Liver (tissue), 8 donors: ENCODE measurements at regions not wholly inside any gene's neighbourhood (a gene's known extent, or its start where the extent isn't known, plus 50 kb on each side); places are given as distances from the start of the nearest gene placed in this dataset.

Experiments used
- DNase-seq: peaks from one replicate; pipeline ENCODE4 v3.0.0-alpha.2; 2017; ENCODE audit warnings: low spot score
- H3K27ac ChIP-seq, 2 donors: one replicate each; pipeline ENCODE4 v1.7.0; 2013; ENCODE audit warnings: inconsistent platforms in 2 of 2, low read length in 2 of 2, control low read depth in 1 of 2, low read depth in 1 of 2, mild to moderate bottlenecking in 1 of 2
- H3K27me3 ChIP-seq, 4 donors: one replicate each; pipeline versions ENCODE4 v1.6.1 to v1.7.0; 2013; ENCODE audit warnings: low read length in 3 of 4, inconsistent platforms in 1 of 4, mild to moderate bottlenecking in 1 of 4, moderate library complexity in 1 of 4; ENCODE audit not compliant: control insufficient read depth in 4 of 4, insufficient read depth in 4 of 4
- H3K36me3 ChIP-seq, 4 donors: one replicate each; pipeline versions ENCODE4 v1.6.1 to v1.7.0; 2013; ENCODE audit warnings: low read length in 3 of 4, mild to moderate bottlenecking in 3 of 4, low read depth in 1 of 4, moderate library complexity in 1 of 4; ENCODE audit not compliant: control insufficient read depth in 4 of 4, insufficient read depth in 3 of 4
- H3K4me1 ChIP-seq, 4 donors: one replicate each; pipeline versions ENCODE4 v1.6.1 to v1.7.0; 2013; ENCODE audit warnings: low read length in 3 of 4, mild to moderate bottlenecking in 3 of 4, moderate library complexity in 1 of 4; ENCODE audit not compliant: control insufficient read depth in 4 of 4, insufficient read depth in 4 of 4
- H3K4me3 ChIP-seq, 3 donors: one replicate each; pipeline versions ENCODE4 v1.6.1 to v1.7.0; 2013; ENCODE audit warnings: low read length in 3 of 3, control low read depth in 1 of 3, low read depth in 1 of 3, mild to moderate bottlenecking in 1 of 3
- H3K9ac ChIP-seq, 2 donors: one replicate each; pipeline ENCODE4 v1.7.0; 2013; ENCODE audit warnings: low read length in 2 of 2, mild to moderate bottlenecking in 2 of 2, moderate library complexity in 2 of 2, control low read depth in 1 of 2, low read depth in 1 of 2
- H3K9me3 ChIP-seq, 4 donors: one replicate each; pipeline versions ENCODE4 v1.6.1 to v1.7.0; 2013; ENCODE audit warnings: low read length in 3 of 4; ENCODE audit not compliant: control insufficient read depth in 4 of 4
- EGR1 ChIP-seq, 2 donors: IDR thresholded peaks; 2 replicates each; pipeline ENCODE4 v1.6.1; 2016 to 2018; ENCODE audit warnings: antibody characterized with exemption in 2 of 2, low read depth in 2 of 2
- FOXA1 ChIP-seq: IDR thresholded peaks from 2 replicates; pipeline ENCODE4 v1.6.1; 2016; ENCODE audit warnings: antibody characterized with exemption
- FOXA2 ChIP-seq: IDR thresholded peaks from 2 replicates; pipeline ENCODE4 v1.6.1; 2016; ENCODE audit warnings: antibody characterized with exemption
- GABPA ChIP-seq, 2 donors: IDR thresholded peaks in 1 of 2; conservative IDR thresholded peaks in 1 of 2; 2 replicates each; pipeline ENCODE4 v1.6.1; 2016; ENCODE audit warnings: antibody characterized with exemption in 2 of 2, mild to moderate bottlenecking in 1 of 2, moderate library complexity in 1 of 2
- HNF4A ChIP-seq, 2 donors: conservative IDR thresholded peaks; 2 replicates each; pipeline ENCODE4 v1.6.1; 2016; ENCODE audit warnings: antibody characterized with exemption in 2 of 2, mild to moderate bottlenecking in 2 of 2
- HNF4G ChIP-seq: IDR thresholded peaks from 2 replicates; pipeline ENCODE4 v1.6.1; 2016; ENCODE audit warnings: antibody characterized with exemption
- JUND ChIP-seq, 2 donors: IDR thresholded peaks; 2 replicates each; pipeline ENCODE4 v1.6.1; 2016; ENCODE audit warnings: antibody characterized with exemption in 2 of 2
- NR2F2 ChIP-seq: IDR thresholded peaks from 2 replicates; pipeline ENCODE4 v1.6.1; 2016; ENCODE audit warnings: antibody characterized with exemption
- RAD21 ChIP-seq, 2 donors: IDR thresholded peaks; 2 replicates each; pipeline ENCODE4 v1.6.1; 2016; ENCODE audit warnings: antibody characterized with exemption in 2 of 2, mild to moderate bottlenecking in 2 of 2
- RXRA ChIP-seq, 2 donors: IDR thresholded peaks; 2 replicates each; pipeline ENCODE4 v1.6.1; 2017 to 2018; ENCODE audit warnings: antibody characterized with exemption in 2 of 2, mild to moderate bottlenecking in 1 of 2
- SP1 ChIP-seq: IDR thresholded peaks from 2 replicates; pipeline ENCODE4 v1.6.1; 2018; ENCODE audit warnings: antibody characterized with exemption, mild to moderate bottlenecking
- TAF1 ChIP-seq: conservative IDR thresholded peaks from 2 replicates; pipeline ENCODE4 v1.6.1; 2016; ENCODE audit warnings: antibody characterized with exemption, mild to moderate bottlenecking
- YY1 ChIP-seq: IDR thresholded peaks from 2 replicates; pipeline ENCODE4 v1.6.1; 2016; ENCODE audit warnings: antibody characterized with exemption, mild to moderate bottlenecking
- WGBS: extraction: QIAGEN DNeasy Blood & Tissue Kit; methylation state at CpG from one replicate; pipeline ENCODE4 v1.1.7; 2013; 5-methylcytosine and 5-hydroxymethylcytosine counted together
- TF ChIP-seq, protein P1 (sequence below): IDR thresholded peaks from 2 replicates; pipeline ENCODE4 v1.6.1; 2016; ENCODE audit warnings: antibody characterized with exemption
- TF ChIP-seq, protein P2 (sequence below): IDR thresholded peaks from 2 replicates; pipeline ENCODE4 v1.6.1; 2016; ENCODE audit warnings: antibody characterized with exemption
- TF ChIP-seq, protein P3 (sequence below): IDR thresholded peaks from 2 replicates; pipeline ENCODE4 v1.6.1; 2016; ENCODE audit warnings: antibody characterized with exemption
- TF ChIP-seq, protein P4 (sequence below): fragments of 150-350 bp; IDR thresholded peaks from 2 replicates; pipeline ENCODE4 v1.5.1; 2017; ENCODE audit warnings: improper control_type of control experiment, low read depth, low read length; ENCODE audit not compliant: missing input control
- TF ChIP-seq, protein P5 (sequence below): IDR thresholded peaks from 2 replicates; pipeline ENCODE4 v1.6.1; 2016; ENCODE audit warnings: antibody characterized with exemption, mild to moderate bottlenecking
- donor health status: healthy.
- donor health status: healthy.
- donor health status: healthy.
- donor health status: healthy.
- donor health status: healthy.

DNA sequence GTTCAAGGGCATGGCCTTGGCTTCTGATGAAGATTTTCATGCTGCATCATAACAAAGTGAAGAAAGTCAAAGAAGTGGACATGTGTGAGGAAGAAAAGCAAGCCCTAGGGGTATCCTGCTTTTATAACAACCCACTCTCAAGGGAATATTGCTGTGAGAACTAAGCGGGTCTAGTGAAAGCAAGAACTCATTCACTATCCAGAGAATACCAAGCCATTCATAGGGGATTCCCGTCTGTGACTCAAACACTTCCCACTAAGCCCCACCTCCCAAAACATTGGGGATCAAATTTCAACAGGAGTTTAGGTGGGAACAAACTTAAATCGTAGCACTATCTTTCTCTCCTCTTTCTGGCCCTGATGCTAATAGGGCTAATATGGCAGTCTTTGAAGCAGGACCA lies 98.5 kb upstream of the CTTNBP2NL start (continued):
- TF ChIP-seq, protein P1, sequence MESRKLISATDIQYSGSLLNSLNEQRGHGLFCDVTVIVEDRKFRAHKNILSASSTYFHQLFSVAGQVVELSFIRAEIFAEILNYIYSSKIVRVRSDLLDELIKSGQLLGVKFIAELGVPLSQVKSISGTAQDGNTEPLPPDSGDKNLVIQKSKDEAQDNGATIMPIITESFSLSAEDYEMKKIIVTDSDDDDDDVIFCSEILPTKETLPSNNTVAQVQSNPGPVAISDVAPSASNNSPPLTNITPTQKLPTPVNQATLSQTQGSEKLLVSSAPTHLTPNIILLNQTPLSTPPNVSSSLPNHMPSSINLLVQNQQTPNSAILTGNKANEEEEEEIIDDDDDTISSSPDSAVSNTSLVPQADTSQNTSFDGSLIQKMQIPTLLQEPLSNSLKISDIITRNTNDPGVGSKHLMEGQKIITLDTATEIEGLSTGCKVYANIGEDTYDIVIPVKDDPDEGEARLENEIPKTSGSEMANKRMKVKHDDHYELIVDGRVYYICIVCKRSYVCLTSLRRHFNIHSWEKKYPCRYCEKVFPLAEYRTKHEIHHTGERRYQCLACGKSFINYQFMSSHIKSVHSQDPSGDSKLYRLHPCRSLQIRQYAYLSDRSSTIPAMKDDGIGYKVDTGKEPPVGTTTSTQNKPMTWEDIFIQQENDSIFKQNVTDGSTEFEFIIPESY: no peak
- no peak for TF ChIP-seq GABPA (IDR thresholded peaks at IDR 0.05 in 1 of 2, conservative IDR thresholded peaks at IDR 0.05 in 1 of 2)
- TF ChIP-seq YY1: no peak
- TF ChIP-seq, protein P2, sequence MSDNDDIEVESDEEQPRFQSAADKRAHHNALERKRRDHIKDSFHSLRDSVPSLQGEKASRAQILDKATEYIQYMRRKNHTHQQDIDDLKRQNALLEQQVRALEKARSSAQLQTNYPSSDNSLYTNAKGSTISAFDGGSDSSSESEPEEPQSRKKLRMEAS: no peak
- TF ChIP-seq TAF1: no peak
- no peak for TF ChIP-seq NR2F2
- TF ChIP-seq, protein P3, sequence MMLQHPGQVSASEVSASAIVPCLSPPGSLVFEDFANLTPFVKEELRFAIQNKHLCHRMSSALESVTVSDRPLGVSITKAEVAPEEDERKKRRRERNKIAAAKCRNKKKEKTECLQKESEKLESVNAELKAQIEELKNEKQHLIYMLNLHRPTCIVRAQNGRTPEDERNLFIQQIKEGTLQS: no peak
- TF ChIP-seq FOXA1: no peak
- no peak for TF ChIP-seq SP1
- TF ChIP-seq HNF4G: no peak
- TF ChIP-seq RXRA (IDR thresholded peaks at IDR 0.05): no peak
- no peak for TF ChIP-seq EGR1 (IDR thresholded peaks at IDR 0.05; ENCODE audit: low read depth in 2 of 2)
- TF ChIP-seq FOXA2: no peak

DNA sequence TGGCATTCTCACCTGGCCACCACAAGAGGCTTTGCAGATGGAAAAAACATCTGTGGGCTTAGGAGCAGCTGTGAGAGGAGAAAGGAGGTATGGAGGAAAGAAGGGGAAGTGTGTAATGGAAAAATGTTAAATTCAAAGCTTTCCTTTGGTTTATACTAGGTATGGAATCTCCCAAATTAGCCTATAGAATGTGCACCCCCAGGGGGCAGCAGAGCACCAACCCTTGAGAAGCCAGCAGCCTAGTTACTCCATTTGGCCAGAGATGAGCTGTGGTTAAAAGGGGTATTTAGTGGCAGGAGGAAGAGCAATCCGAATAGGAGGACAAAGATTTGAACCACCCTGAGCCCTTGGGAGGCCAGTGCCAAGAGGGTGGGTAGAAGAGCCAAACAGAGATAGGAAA lies 97.5 kb upstream of the CTTNBP2NL start:
- Histone ChIP-seq H3K9me3 (no peaks in the 10 kb centered on the region), H3K4me1 (no peaks in the 10 kb centered on the region), H3K27me3 (peaks cover 0 to 3% (median 0%) of the 10 kb centered on the region in 4 donors), H3K36me3 (no peaks in the 10 kb centered on the region), H3K27ac (no peak overlapping the region), H3K4me3 (no peak overlapping the region), H3K9ac (no peak overlapping the region)
- TF ChIP-seq, protein P4, sequence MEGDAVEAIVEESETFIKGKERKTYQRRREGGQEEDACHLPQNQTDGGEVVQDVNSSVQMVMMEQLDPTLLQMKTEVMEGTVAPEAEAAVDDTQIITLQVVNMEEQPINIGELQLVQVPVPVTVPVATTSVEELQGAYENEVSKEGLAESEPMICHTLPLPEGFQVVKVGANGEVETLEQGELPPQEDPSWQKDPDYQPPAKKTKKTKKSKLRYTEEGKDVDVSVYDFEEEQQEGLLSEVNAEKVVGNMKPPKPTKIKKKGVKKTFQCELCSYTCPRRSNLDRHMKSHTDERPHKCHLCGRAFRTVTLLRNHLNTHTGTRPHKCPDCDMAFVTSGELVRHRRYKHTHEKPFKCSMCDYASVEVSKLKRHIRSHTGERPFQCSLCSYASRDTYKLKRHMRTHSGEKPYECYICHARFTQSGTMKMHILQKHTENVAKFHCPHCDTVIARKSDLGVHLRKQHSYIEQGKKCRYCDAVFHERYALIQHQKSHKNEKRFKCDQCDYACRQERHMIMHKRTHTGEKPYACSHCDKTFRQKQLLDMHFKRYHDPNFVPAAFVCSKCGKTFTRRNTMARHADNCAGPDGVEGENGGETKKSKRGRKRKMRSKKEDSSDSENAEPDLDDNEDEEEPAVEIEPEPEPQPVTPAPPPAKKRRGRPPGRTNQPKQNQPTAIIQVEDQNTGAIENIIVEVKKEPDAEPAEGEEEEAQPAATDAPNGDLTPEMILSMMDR: peak; percentile 42
- TF ChIP-seq JUND (IDR thresholded peaks at IDR 0.05) (no peak), RAD21 (IDR thresholded peaks at IDR 0.05) (peak; percentile 63 to 73)
- DNase-seq: peak; percentile 42
- 25% methylated on average over 1 of the region's 1 CpG for WGBS

DNA sequence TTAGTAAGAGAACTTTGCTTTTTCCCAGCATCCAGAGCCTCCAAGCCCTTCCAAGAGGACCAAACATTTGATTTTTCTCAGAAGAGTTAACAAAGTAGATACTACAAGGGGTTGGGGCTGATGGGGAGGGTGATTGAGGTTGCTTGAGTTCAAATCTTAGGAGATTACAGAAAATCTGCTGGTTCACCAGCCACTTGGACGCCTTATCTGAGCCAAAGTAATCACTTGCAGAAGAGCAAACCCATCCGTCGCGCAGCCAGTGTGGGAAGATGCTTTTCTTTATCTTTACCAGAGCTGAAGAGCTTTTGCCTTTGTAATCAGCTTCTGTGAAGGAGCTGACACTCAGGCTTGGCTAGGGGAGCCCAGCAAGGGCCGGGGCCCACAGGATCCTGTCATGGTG lies 91.9 kb upstream of the CTTNBP2NL start:
- Histone ChIP-seq H3K4me3 (no peak overlapping the region), H3K9me3 (no peaks in the 10 kb centered on the region), H3K27me3 (no peaks in the 10 kb centered on the region), H3K27ac (no peak overlapping the region), H3K36me3 (no peaks in the 10 kb centered on the region), H3K4me1 (no peaks in the 10 kb centered on the region), H3K9ac (no peak overlapping the region)
- DNase-seq: no peak
- TF ChIP-seq YY1 (no peak), GABPA (IDR thresholded peaks at IDR 0.05 in 1 of 2, conservative IDR thresholded peaks at IDR 0.05 in 1 of 2) (no peak), JUND (IDR thresholded peaks at IDR 0.05) (no peak), NR2F2 (no peak), EGR1 (IDR thresholded peaks at IDR 0.05; ENCODE audit: low read depth in 2 of 2) (no peak), RAD21 (IDR thresholded peaks at IDR 0.05) (no peak), HNF4A (conservative IDR thresholded peaks at IDR 0.05) (no peak), FOXA2 (no peak), FOXA1 (no peak), TAF1 (no peak)
- TF ChIP-seq, protein P4: no peak
- TF ChIP-seq, protein P5, sequence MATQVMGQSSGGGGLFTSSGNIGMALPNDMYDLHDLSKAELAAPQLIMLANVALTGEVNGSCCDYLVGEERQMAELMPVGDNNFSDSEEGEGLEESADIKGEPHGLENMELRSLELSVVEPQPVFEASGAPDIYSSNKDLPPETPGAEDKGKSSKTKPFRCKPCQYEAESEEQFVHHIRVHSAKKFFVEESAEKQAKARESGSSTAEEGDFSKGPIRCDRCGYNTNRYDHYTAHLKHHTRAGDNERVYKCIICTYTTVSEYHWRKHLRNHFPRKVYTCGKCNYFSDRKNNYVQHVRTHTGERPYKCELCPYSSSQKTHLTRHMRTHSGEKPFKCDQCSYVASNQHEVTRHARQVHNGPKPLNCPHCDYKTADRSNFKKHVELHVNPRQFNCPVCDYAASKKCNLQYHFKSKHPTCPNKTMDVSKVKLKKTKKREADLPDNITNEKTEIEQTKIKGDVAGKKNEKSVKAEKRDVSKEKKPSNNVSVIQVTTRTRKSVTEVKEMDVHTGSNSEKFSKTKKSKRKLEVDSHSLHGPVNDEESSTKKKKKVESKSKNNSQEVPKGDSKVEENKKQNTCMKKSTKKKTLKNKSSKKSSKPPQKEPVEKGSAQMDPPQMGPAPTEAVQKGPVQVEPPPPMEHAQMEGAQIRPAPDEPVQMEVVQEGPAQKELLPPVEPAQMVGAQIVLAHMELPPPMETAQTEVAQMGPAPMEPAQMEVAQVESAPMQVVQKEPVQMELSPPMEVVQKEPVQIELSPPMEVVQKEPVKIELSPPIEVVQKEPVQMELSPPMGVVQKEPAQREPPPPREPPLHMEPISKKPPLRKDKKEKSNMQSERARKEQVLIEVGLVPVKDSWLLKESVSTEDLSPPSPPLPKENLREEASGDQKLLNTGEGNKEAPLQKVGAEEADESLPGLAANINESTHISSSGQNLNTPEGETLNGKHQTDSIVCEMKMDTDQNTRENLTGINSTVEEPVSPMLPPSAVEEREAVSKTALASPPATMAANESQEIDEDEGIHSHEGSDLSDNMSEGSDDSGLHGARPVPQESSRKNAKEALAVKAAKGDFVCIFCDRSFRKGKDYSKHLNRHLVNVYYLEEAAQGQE: no peak
- 48% methylated on average over 5 of the region's 5 CpGs for WGBS
